ENCODE measurements at regions not wholly inside any gene's neighbourhood (a gene's known extent, or its start where the extent isn't known, plus 50 kb on each side); places are given as distances from the start of the nearest gene placed in this dataset.

DNA sequence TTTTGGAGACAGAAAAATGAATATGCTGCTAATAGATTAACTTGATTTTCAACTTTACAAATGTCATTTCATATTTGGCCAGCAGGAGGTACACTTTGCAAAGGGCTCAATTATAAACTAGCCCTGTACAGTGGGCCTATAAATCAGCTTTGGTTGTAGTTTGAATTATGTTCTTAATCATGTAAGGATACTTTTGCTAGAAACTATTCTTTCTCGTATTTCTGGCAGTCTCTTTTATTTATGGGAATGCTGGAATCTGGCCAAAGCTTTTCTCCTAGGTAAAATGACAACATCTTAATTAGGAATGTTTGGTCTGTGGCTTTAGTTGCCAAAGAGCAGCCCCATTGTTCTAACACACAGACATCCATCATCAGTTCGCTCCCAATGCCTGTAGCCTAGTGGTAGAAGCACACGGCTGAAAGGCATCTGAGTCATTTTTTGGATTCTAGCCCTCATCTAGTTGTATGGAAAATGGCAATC lies 1322.3 kb upstream of the SEL1L start:
- Histone ChIP-seq H3K27ac (no peak overlapping the region), H3K9me3 (no peaks in the 10 kb centered on the region), H3K36me3 (no peaks in the 10 kb centered on the region), H3K27me3 (no peaks in the 10 kb centered on the region), H3K4me1 (ENCODE audit: insufficient read depth) (peaks cover 8% of the 10 kb centered on the region), H3K4me3 (no peak overlapping the region)
- DNase-seq = no peak
- 35 to 39% (median 38%) methylated on average over 3 of the region's 3 CpGs for WGBS, 3 donors
- TF ChIP-seq POLR2A (IDR thresholded peaks at IDR 0.05) (no peak), EP300 (IDR thresholded peaks at IDR 0.05) (no peak)
- TF ChIP-seq, protein P1, sequence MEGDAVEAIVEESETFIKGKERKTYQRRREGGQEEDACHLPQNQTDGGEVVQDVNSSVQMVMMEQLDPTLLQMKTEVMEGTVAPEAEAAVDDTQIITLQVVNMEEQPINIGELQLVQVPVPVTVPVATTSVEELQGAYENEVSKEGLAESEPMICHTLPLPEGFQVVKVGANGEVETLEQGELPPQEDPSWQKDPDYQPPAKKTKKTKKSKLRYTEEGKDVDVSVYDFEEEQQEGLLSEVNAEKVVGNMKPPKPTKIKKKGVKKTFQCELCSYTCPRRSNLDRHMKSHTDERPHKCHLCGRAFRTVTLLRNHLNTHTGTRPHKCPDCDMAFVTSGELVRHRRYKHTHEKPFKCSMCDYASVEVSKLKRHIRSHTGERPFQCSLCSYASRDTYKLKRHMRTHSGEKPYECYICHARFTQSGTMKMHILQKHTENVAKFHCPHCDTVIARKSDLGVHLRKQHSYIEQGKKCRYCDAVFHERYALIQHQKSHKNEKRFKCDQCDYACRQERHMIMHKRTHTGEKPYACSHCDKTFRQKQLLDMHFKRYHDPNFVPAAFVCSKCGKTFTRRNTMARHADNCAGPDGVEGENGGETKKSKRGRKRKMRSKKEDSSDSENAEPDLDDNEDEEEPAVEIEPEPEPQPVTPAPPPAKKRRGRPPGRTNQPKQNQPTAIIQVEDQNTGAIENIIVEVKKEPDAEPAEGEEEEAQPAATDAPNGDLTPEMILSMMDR (IDR thresholded peaks at IDR 0.05) = no peak
- intact Hi-C loops (cut with DNase I) = no loop called here

DNA sequence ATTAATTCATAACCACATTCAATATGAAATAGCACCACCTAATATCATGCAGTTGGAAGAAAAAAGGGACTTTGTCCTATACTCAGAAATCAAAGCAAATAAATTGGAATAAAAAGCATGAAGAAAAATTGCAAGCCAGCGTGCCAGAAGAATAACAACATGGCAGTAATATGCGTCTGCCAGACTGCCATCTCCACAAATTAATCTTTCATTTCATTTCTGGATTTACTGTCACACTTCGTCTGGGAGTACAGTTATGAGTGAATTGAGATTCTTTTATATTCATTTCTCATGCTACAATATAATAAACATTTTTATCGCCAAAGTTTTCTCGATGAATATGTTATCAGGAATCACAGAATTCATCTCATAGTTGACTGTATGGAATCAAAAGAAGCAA lies 1327.7 kb upstream of the SEL1L start:
- Histone ChIP-seq H3K4me1 (ENCODE audit: insufficient read depth) (no peaks in the 10 kb centered on the region), H3K27me3 (no peaks in the 10 kb centered on the region), H3K36me3 (no peaks in the 10 kb centered on the region), H3K27ac (no peak overlapping the region), H3K4me3 (no peak overlapping the region), H3K9me3 (no peaks in the 10 kb centered on the region)
- 86 to 94% (median 94%) methylated on average over 5 of the region's 5 CpGs for WGBS, 3 donors
- TF ChIP-seq, protein P1 (IDR thresholded peaks at IDR 0.05) = no peak
- TF ChIP-seq POLR2A (IDR thresholded peaks at IDR 0.05) (no peak), EP300 (IDR thresholded peaks at IDR 0.05) (no peak)
- DNase-seq = no peak
- intact Hi-C loops (cut with DNase I) = no loop called here

DNA sequence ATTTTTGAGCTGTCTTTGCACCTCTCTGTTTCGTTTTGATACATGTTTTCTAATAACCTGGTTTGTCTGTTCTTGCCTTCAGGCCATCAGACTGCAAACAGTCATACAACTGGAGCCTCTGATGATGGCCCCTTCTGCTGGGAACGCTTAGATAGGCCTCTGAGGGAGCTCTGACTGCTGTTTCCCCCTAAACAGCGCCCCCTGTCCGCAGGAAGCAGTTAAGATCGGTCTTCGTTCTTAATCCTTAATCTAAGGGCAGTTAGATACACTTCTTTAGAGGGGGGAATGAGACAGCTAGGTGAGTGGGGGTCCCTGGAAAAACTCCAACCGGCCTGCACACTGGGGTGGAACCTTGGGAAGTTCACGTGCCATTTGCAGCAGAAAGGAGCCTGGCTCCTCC lies 1338.8 kb upstream of the SEL1L start:
- WGBS, 3 donors = 65 to 68% (median 65%) methylated on average over 8 of the region's 8 CpGs
- no peak overlapping the region for H3K4me3 ChIP-seq
- H3K9me3 ChIP-seq = no peaks in the 10 kb centered on the region
- H3K4me1 ChIP-seq (ENCODE audit: insufficient read depth) = no peaks in the 10 kb centered on the region
- no peak overlapping the region for H3K27ac ChIP-seq
- no peaks in the 10 kb centered on the region for H3K36me3 ChIP-seq
- no peak for TF ChIP-seq POLR2A (IDR thresholded peaks at IDR 0.05)
- TF ChIP-seq EP300 (IDR thresholded peaks at IDR 0.05) = no peak
- TF ChIP-seq, protein P1 (IDR thresholded peaks at IDR 0.05) = no peak
- H3K27me3 ChIP-seq = no peaks in the 10 kb centered on the region
- intact Hi-C loops (cut with DNase I) = loop anchor here in 1 of 4 donors (10.0 kb wide), 1 partner anchor 842 kb away; no protein-coding TSS in a partner anchor
- DNase-seq = no peak

DNA sequence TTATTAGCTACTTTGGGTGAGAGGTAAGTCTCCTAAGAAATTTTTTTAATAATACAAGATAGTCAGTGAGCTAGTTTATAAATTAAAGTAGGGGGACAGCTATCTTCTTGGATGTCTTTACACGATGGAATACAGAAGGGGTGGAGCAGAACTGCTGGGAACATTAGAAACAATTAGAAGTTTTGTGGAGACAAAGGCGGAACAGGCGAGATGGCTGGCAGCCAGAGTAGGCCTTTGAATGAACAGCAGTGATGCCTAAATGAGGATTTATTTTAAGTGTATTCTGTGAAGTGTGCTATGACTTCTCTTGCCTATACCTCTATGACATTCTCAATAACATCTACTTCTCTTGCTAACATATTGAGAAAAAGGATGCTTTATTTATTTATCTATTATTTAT lies 1345.3 kb upstream of the SEL1L start:
- Histone ChIP-seq H3K27me3 (no peaks in the 10 kb centered on the region), H3K9me3 (no peaks in the 10 kb centered on the region), H3K4me1 (ENCODE audit: insufficient read depth) (no peaks in the 10 kb centered on the region), H3K27ac (no peak overlapping the region), H3K36me3 (no peaks in the 10 kb centered on the region), H3K4me3 (no peak overlapping the region)
- intact Hi-C loops (cut with DNase I) = loop anchor here in 1 of 4 donors (10.0 kb wide), 1 partner anchor 836 kb away; no protein-coding TSS in a partner anchor
- 80 to 88% (median 81%) methylated on average over 3 of the region's 3 CpGs for WGBS, 3 donors
- DNase-seq = no peak
- TF ChIP-seq POLR2A (IDR thresholded peaks at IDR 0.05) = no peak
- TF ChIP-seq, protein P1 (IDR thresholded peaks at IDR 0.05) = no peak
- no peak for TF ChIP-seq EP300 (IDR thresholded peaks at IDR 0.05)

All from ovary (tissue), 7 donors.